ENCODE measurements at regions not wholly inside any gene's neighbourhood (a gene's known extent, or its start where the extent isn't known, plus 50 kb on each side); places are given as distances from the start of the nearest gene placed in this dataset.

- ChIA-PET POLR2A (no interaction called here), CTCF (interaction anchor here (1.2 kb wide), 1 partner anchor 26 kb away, joined by 3 read pairs; no protein-coding TSS in a partner anchor)
- H3K4me3 ChIP-seq (ENCODE audit: low read depth, low read length), result no peak overlapping the region
- no peaks in the 10 kb centered on the region for H3K36me3 ChIP-seq (ENCODE audit: control insufficient read depth in 2 of 2, insufficient read depth in 1 of 2, low read length in 2 of 2)
- H3K27ac ChIP-seq (ENCODE audit: extremely low read depth, low read depth, low read length), result no peak overlapping the region
- TF ChIP-seq ZNF18 (tag by site-specific recombination; IDR thresholded peaks at IDR 0.05) (no peak), ZBTB21 (tag by site-specific recombination; IDR thresholded peaks at IDR 0.05) (no peak), ZBTB10 (tag by site-specific recombination; IDR thresholded peaks at IDR 0.05) (no peak), PRDM1 (tag by site-specific recombination; IDR thresholded peaks at IDR 0.05) (no peak), ZNF266 (tag by site-specific recombination; IDR thresholded peaks at IDR 0.05; ENCODE audit: low read depth) (no peak), ZNF449 (tag by site-specific recombination; IDR thresholded peaks at IDR 0.05) (no peak), ZNF423 (tag by site-specific recombination; IDR thresholded peaks at IDR 0.05) (no peak), ZNF660 (tag by site-specific recombination; IDR thresholded peaks at IDR 0.05) (no peak), ZNF37A (tag by site-specific recombination; IDR thresholded peaks at IDR 0.05) (no peak), ZNF768 (tag by site-specific recombination; IDR thresholded peaks at IDR 0.05) (no peak), ZNF600 (tag by site-specific recombination; IDR thresholded peaks at IDR 0.05) (no peak), KLF10 (tag by site-specific recombination; IDR thresholded peaks at IDR 0.05) (no peak), ZSCAN5A (tag by site-specific recombination; IDR thresholded peaks at IDR 0.05) (no peak), ZNF211 (tag by site-specific recombination; IDR thresholded peaks at IDR 0.05; ENCODE audit: low read depth) (no peak)
- H3K9me3 ChIP-seq (ENCODE audit: control insufficient read depth, insufficient read depth, low read depth, low read length), result no peaks in the 10 kb centered on the region
- H3K4me1 ChIP-seq (ENCODE audit: control insufficient read depth, insufficient read depth, low read length), result peaks cover 20% of the 10 kb centered on the region
These were observed 124.5 kb upstream of the ARHGAP5 start for GRCh38 chr14:31952573-31952972.

GRCh38 chr14:31953210-31953609 lies 123.9 kb upstream of the ARHGAP5 start:
- no peaks in the 10 kb centered on the region for H3K36me3 ChIP-seq (ENCODE audit: control insufficient read depth in 2 of 2, insufficient read depth in 1 of 2, low read length in 2 of 2)
- POLR2A ChIA-PET, result no interaction called here
- H3K27ac ChIP-seq (ENCODE audit: extremely low read depth, low read depth, low read length), result no peak overlapping the region
- TF ChIP-seq ZNF585B (tag by site-specific recombination; IDR thresholded peaks at IDR 0.05), result no peak
- TF ChIP-seq ZNF366 (tag by site-specific recombination; conservative IDR thresholded peaks at IDR 0.05), result peak; percentile 49; the same call in 1 of the 2 replicates
- TF ChIP-seq ZNF558 (tag by site-specific recombination; IDR thresholded peaks at IDR 0.05), result no peak
- CTCF ChIA-PET, result interaction anchor here (0.6 kb wide), 1 partner anchor 17 kb away, joined by 3 read pairs; no protein-coding TSS in a partner anchor
- H3K4me3 ChIP-seq (ENCODE audit: low read depth, low read length), result no peak overlapping the region
- H3K4me1 ChIP-seq (ENCODE audit: control insufficient read depth, insufficient read depth, low read length), result peaks cover 20% of the 10 kb centered on the region
- no peaks in the 10 kb centered on the region for H3K9me3 ChIP-seq (ENCODE audit: control insufficient read depth, insufficient read depth, low read depth, low read length)

All from HEK293 (cell line).